Activated B cell treated with CpG ODN at 0.5 μM for 24 hours (primary cell): ENCODE measurements at regions not wholly inside any gene's neighbourhood (a gene's known extent, or its start where the extent isn't known, plus 50 kb on each side); places are given as distances from the start of the nearest gene placed in this dataset.
"Not testable (repeated sequence)": the region's sequence is repeated elsewhere in the genome, so short reads cannot be mapped to it uniquely, and the experiment has no call there.

Experiments
- ATAC-seq: fragments of 200-7000 bp; cut with Tn5 transposase; one replicate; pipeline ENCODE4 v1.10.0; 2021; ENCODE audit warnings: low read depth, mild to moderate bottlenecking, moderate library complexity
- CTCF ChIA-PET: fragments of 350-600 bp; sonication (Branson Sonifier 250); formaldehyde crosslinking; loops from one replicate; lab custom pipeline; 2021; ENCODE audit warnings: antibody characterized with exemption; lab: Charles Lee
- POLR2A ChIA-PET: fragments of 350-600 bp; sonication (Branson Sonifier 250); formaldehyde crosslinking; loops from one replicate; lab custom pipeline; 2021; ENCODE audit warnings: antibody characterized with exemption; lab: Charles Lee
- DNase-seq: peaks from one replicate; pipeline ENCODE4 v3.0.0; 2022
- H3K27ac Mint-ChIP-seq: one replicate; pipeline ENCODE4 v1.8.0; 2020; ENCODE audit warnings: mixed read lengths
- H3K27me3 Mint-ChIP-seq: one replicate; pipeline ENCODE4 v1.8.0; 2021; ENCODE audit warnings: mixed read lengths
- H3K36me3 Mint-ChIP-seq: one replicate; pipeline ENCODE4 v1.8.0; 2021; ENCODE audit warnings: low read depth, mixed read lengths
- H3K4me1 Mint-ChIP-seq: one replicate; pipeline ENCODE4 v1.8.0; 2021; ENCODE audit warnings: mixed read lengths
- H3K4me3 Mint-ChIP-seq: one replicate; pipeline ENCODE4 v1.8.0; 2020; ENCODE audit warnings: mild to moderate bottlenecking, mixed read lengths
- H3K9me3 Mint-ChIP-seq: one replicate; pipeline ENCODE4 v1.8.0; 2020; ENCODE audit warnings: mixed read lengths
- CTCF ChIP-seq: fragments of 200-600 bp; IDR thresholded peaks from one replicate; pipeline ENCODE4 v1.8.0; 2022; ENCODE audit warnings: antibody characterized with exemption, mild to moderate bottlenecking
- intact Hi-C: fragments of 100-400 bp; cut with micrococcal nuclease; formaldehyde crosslinking; loops from one replicate; pipeline ENCODE4 v1.15.1; 2024

GRCh38 chr12:131271724-131272123, 318.0 kb downstream of the ADGRD1 start:
- Mint-ChIP-seq H3K27me3 (no peaks in the 10 kb centered on the region), H3K9me3 (no peaks in the 10 kb centered on the region), H3K4me1 (no peaks in the 10 kb centered on the region), H3K27ac (no peak overlapping the region), H3K4me3 (no peak overlapping the region), H3K36me3 (no peaks in the 10 kb centered on the region)
- ATAC-seq (no peak), DNase-seq (no peak)
- intact Hi-C loops: no loop called here
- no peak for TF ChIP-seq CTCF
- POLR2A ChIA-PET: no interaction called here
- CTCF ChIA-PET: no interaction called here

- DNase-seq, H3K36me3 Mint-ChIP-seq, ATAC-seq, H3K27ac Mint-ChIP-seq, H3K27me3 Mint-ChIP-seq, CTCF ChIA-PET, H3K4me3 Mint-ChIP-seq, POLR2A ChIA-PET, H3K4me1 Mint-ChIP-seq, intact Hi-C loops, H3K9me3 Mint-ChIP-seq: not testable (repeated sequence)
These were observed 318.6 kb downstream of the ADGRD1 start for GRCh38 chr12:131272283-131272814.

GRCh38 chr12:131273291-131273845, 319.7 kb downstream of the ADGRD1 start:
- Mint-ChIP-seq H3K27me3 (no peaks in the 10 kb centered on the region), H3K4me3 (no peak overlapping the region), H3K27ac (no peak overlapping the region), H3K9me3 (no peaks in the 10 kb centered on the region), H3K4me1 (no peaks in the 10 kb centered on the region), H3K36me3 (no peaks in the 10 kb centered on the region)
- TF ChIP-seq CTCF: no peak
- ATAC-seq (no peak), DNase-seq (no peak)
- ChIA-PET POLR2A (no interaction called here), CTCF (no interaction called here)
- intact Hi-C loops: no loop called here

- POLR2A ChIA-PET: no interaction called here
- Mint-ChIP-seq H3K36me3 (no peaks in the 10 kb centered on the region), H3K27me3 (no peaks in the 10 kb centered on the region), H3K27ac (no peak overlapping the region), H3K4me3 (no peak overlapping the region), H3K9me3 (no peaks in the 10 kb centered on the region), H3K4me1 (no peaks in the 10 kb centered on the region)
- no peak for TF ChIP-seq CTCF
- intact Hi-C loops: no loop called here
- ATAC-seq (no peak), DNase-seq (no peak)
- CTCF ChIA-PET: no interaction called here
These were observed 320.4 kb downstream of the ADGRD1 start for GRCh38 chr12:131274061-131274460.

GRCh38 chr12:131274906-131275305, 321.2 kb downstream of the ADGRD1 start:
- intact Hi-C loops: no loop called here

More at GRCh38 chr12:131274906-131275305, 321.2 kb downstream of the ADGRD1 start:
- ATAC-seq (no peak), DNase-seq (no peak)
- Mint-ChIP-seq H3K4me3 (no peak overlapping the region), H3K4me1 (no peaks in the 10 kb centered on the region), H3K27me3 (no peaks in the 10 kb centered on the region), H3K36me3 (no peaks in the 10 kb centered on the region), H3K27ac (no peak overlapping the region), H3K9me3 (no peaks in the 10 kb centered on the region)
- ChIA-PET CTCF (no interaction called here), POLR2A (no interaction called here)
- TF ChIP-seq CTCF: no peak
